ENCODE measurements at regions not wholly inside any gene's neighbourhood (a gene's known extent, or its start where the extent isn't known, plus 50 kb on each side); places are given as distances from the start of the nearest gene placed in this dataset.

DNA sequence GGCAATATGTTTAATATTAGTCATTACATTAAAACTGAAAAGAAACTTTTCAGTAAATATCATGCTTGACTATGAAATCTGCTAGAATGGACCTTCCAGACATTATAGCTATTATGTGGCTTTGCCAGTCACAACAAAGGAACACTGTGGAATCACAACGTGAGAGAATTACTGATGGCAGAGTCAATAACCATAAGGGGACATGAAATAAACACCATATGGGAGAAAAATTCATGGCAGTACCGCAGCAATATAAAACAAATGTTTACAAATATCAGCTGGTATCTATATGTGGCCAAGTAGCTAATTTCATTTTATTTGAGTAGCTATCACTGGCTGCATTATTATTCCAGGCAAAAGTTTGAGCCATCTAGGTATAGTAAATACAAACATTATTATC lies 1818.6 kb downstream of the PCDH9 start:
- TF ChIP-seq, protein P1, sequence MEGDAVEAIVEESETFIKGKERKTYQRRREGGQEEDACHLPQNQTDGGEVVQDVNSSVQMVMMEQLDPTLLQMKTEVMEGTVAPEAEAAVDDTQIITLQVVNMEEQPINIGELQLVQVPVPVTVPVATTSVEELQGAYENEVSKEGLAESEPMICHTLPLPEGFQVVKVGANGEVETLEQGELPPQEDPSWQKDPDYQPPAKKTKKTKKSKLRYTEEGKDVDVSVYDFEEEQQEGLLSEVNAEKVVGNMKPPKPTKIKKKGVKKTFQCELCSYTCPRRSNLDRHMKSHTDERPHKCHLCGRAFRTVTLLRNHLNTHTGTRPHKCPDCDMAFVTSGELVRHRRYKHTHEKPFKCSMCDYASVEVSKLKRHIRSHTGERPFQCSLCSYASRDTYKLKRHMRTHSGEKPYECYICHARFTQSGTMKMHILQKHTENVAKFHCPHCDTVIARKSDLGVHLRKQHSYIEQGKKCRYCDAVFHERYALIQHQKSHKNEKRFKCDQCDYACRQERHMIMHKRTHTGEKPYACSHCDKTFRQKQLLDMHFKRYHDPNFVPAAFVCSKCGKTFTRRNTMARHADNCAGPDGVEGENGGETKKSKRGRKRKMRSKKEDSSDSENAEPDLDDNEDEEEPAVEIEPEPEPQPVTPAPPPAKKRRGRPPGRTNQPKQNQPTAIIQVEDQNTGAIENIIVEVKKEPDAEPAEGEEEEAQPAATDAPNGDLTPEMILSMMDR (IDR thresholded peaks at IDR 0.05; ENCODE audit: extremely low read depth, insufficient read depth, missing control alignments), result no peak
- in situ Hi-C loops (cut with MboI; ENCODE audit: low pct_unique_long_range_greater_than_20kb, low sequenced_read_pairs, unreplicated experiment), result no loop called here
- DNase-seq (ENCODE audit: low spot score), result no peak

DNA sequence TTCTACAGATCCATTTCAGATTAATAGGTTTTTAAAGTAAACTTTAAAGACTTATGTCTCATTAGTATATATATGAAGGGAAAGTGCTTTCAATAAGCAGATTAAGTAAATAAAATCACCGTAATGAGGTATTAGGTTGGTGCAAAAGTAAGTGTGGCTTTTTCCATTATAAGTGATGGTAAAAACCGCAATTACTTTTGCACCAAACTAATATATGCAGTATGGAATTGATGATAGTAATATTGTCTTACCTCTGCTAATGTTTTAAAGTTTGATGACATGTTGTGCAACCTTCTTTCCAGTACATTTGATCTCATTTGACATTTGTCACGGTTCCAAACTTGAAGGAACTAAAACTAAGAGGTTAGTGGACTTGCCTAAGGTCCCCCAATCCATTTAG lies 1819.3 kb downstream of the PCDH9 start:
- no peak for DNase-seq (ENCODE audit: low spot score)
- in situ Hi-C loops (cut with MboI; ENCODE audit: low pct_unique_long_range_greater_than_20kb, low sequenced_read_pairs, unreplicated experiment), result no loop called here
- TF ChIP-seq, protein P1 (IDR thresholded peaks at IDR 0.05; ENCODE audit: extremely low read depth, insufficient read depth, missing control alignments), result no peak

DNA sequence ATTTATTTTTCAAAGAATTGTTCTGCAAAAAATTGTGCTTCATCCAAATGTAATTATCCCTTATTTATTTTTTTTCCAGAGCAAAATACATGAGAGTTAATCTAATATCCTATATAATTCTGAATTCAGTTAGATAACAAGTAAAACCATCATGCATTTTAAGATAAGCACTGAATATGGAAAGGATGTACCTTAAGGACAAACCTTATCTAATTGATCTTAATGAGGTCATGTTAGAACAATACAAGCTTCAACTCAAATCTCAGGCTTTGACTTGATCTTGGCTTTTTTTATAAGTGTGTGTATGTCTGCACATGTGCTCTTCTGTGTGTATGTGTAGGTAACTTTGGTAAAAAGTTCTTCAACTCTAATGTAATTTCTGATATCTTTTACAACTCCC lies 1828.8 kb downstream of the PCDH9 start:
- TF ChIP-seq, protein P1 (IDR thresholded peaks at IDR 0.05; ENCODE audit: extremely low read depth, insufficient read depth, missing control alignments), result no peak
- in situ Hi-C loops (cut with MboI; ENCODE audit: low pct_unique_long_range_greater_than_20kb, low sequenced_read_pairs, unreplicated experiment), result no loop called here
- DNase-seq (ENCODE audit: low spot score), result no peak

DNA sequence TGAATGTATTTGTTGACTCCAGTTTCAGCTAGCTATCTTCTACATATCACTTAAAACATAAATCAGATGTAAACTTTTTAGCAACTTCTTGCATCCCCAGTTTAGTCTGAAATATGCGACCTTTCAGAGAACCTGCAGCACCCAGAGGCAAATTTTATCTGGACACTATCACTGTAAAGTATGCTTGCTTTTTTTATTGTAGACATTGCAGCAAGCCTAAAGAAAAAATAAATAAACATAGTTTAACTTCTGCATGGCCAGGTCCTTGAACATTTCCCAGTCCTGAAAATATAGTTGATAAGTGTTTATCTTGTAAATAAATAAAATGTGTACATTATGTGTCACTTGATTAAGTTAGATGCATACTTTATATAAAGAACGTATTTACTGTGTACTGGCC lies 1829.4 kb downstream of the PCDH9 start:
- in situ Hi-C loops (cut with MboI; ENCODE audit: low pct_unique_long_range_greater_than_20kb, low sequenced_read_pairs, unreplicated experiment), result no loop called here
- TF ChIP-seq, protein P1 (IDR thresholded peaks at IDR 0.05; ENCODE audit: extremely low read depth, insufficient read depth, missing control alignments), result no peak
- DNase-seq (ENCODE audit: low spot score), result no peak

DNA sequence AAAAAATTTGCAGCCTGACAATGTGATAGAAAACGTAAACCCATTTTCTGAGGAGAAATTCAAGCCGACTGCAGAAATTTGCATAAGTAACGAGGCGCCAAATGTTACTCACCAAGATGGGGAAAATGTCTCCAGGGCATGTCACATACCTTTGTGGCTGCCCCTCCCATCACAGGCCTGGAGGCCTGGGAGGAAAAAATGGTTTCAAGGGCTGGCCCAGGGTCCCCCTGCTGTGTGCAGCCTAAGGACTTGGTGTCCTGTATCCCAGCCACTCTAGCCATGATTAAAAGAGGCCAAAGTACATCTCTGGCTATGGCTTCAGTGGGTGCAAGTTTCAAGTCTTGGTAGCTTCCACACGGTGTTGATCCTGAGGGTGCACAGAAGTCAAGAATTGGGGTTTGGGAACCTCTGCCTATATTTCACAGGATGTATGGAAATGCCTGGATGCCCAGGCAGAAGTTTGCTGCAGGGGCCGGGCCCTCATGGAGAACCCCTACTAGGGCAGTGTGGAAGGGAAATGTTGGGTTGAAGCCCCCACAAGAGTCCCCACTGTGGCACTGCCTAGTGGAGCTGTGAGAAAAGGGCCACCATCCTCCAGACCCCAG lies 1842.3 kb downstream of the PCDH9 start:
- in situ Hi-C loops (cut with MboI; ENCODE audit: low pct_unique_long_range_greater_than_20kb, low sequenced_read_pairs, unreplicated experiment), result no loop called here

DNA sequence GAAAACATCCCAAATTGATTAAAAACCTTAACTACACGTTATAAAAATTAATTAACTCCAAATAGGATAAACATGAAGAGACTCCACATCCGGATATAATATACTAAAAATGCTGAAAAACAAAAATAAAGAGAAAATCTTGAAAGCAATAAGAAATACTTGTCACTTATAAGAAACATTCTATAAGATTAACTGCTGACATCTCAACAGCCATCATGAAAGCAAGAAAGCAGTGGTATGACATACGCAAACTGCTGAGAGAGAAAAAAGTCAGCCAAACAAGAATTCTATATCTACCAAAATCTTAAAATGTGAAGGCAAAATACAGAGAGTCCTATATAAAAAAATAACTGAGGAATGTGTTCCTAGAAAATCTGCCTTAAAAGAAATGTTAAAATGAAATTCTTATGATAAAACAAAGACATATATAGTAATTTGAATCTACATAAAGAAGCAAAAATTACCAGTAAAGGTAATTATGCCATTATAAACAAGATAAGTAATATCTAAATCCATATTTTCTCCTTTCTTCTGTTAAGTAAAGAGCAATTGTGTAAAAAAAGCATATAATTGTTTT lies 1851.1 kb downstream of the PCDH9 start:
- TF ChIP-seq, protein P1 (IDR thresholded peaks at IDR 0.05; ENCODE audit: extremely low read depth, insufficient read depth, missing control alignments), result no peak
- no peak for DNase-seq (ENCODE audit: low spot score)
- in situ Hi-C loops (cut with MboI; ENCODE audit: low pct_unique_long_range_greater_than_20kb, low sequenced_read_pairs, unreplicated experiment), result no loop called here

More for the DNA sequence above, 1842.3 kb downstream of the PCDH9 start:
- no peak for DNase-seq (ENCODE audit: low spot score)
- TF ChIP-seq, protein P1 (IDR thresholded peaks at IDR 0.05; ENCODE audit: extremely low read depth, insufficient read depth, missing control alignments), result no peak

All from GM13977 (cell line).